K562 (cell line): ENCODE measurements at regions not wholly inside any gene's neighbourhood (a gene's known extent, or its start where the extent isn't known, plus 50 kb on each side); places are given as distances from the start of the nearest gene placed in this dataset.

Experiments
- ATAC-seq: fragments of 200-7000 bp; cut with Tn5 transposase; 3 replicates; pipeline ENCODE4 v1.9.1; 2020; ENCODE audit warnings: moderate library complexity
- BruUV-seq: library from RNA; stranded (reverse); fragments of 400-500 nt; replicated peaks from 2 replicates; lab custom pipeline; 2021; lab: Mats Ljungman, UMichigan
- CTCF ChIA-PET: fragments of 300-600 bp; formaldehyde crosslinking; extraction: SDS; loops from one replicate; lab custom pipeline; 2021; ENCODE audit warnings: low intra/inter-chr PET ratio; lab: Yijun Ruan, JAX
- POLR2A ChIA-PET: fragments of 300-600, 350-650 bp; sonication (Branson Sonifier 250); formaldehyde crosslinking; extraction: SDS; loops from one replicate; lab custom pipeline; 2021; ENCODE audit warnings: antibody characterized with exemption, inconsistent platforms; lab: Yijun Ruan, JAX
- DNase-seq, 4 experiments: peaks; one replicate each; pipeline versions ENCODE4 v3.0.0 to v3.0.0-alpha.2; 2011 to 2018; ENCODE audit warnings: low spot score in 3 of 4, mixed read lengths in 3 of 4; ENCODE audit errors: extremely low read depth in 1 of 4
- FAIRE-seq: peaks from 2 replicates; lab custom pipeline; 2011; peaks lifted over from hg19 to GRCh38; lab: Jason Lieb, UNC
- H2AFZ ChIP-seq: 2 replicates; pipeline ENCODE4 v1.6.0; 2011; ENCODE audit warnings: low read depth, low read length, control low read depth, inconsistent platforms
- H3K27ac ChIP-seq: fragments of 200-600 bp; 3 replicates; pipeline ENCODE4 v1.8.0; 2011; ENCODE audit warnings: low read depth, mild to moderate bottlenecking, control low read depth, inconsistent platforms, low read length, moderate library complexity, mixed read lengths; ENCODE audit errors: extremely low read depth
- H3K27me3 ChIP-seq, 2 experiments: fragments of 300-600 bp in 1 of 2; 2 replicates in 1 of 2; 3 replicates in 1 of 2; pipeline versions ENCODE4 v1.6.0 to v1.8.0; 2011; ENCODE audit warnings: inconsistent platforms in 2 of 2, low read length in 2 of 2, mild to moderate bottlenecking in 1 of 2, mixed read lengths in 1 of 2, moderate library complexity in 1 of 2; ENCODE audit not compliant: control insufficient read depth in 2 of 2, insufficient read depth in 2 of 2
- H3K36me3 ChIP-seq: fragments of 300-600 bp; 3 replicates; pipeline ENCODE4 v1.8.0; 2011; ENCODE audit warnings: mild to moderate bottlenecking, low read length, inconsistent platforms; ENCODE audit not compliant: control insufficient read depth, insufficient read depth
- H3K4me1 ChIP-seq, 2 experiments: fragments of 200-600 bp in 1 of 2; replicated peaks in 1 of 2; 2 replicates in 1 of 2; 3 replicates in 1 of 2; pipeline versions ENCODE4 v1.5.1 to v1.8.0; 2011; ENCODE audit warnings: inconsistent platforms in 2 of 2, low read length in 2 of 2, mild to moderate bottlenecking in 1 of 2, mixed read lengths in 1 of 2, moderate library complexity in 1 of 2; ENCODE audit not compliant: control insufficient read depth in 2 of 2, insufficient read depth in 2 of 2
- H3K4me2 ChIP-seq: 2 replicates; pipeline ENCODE4 v1.6.1; 2011; ENCODE audit warnings: low read length, control low read depth, inconsistent platforms, mixed read lengths; ENCODE audit not compliant: insufficient read depth
- H3K4me3 ChIP-seq: fragments of 200-600 bp; sonication (generic), shearing (Covaris generic); 2 replicates; pipeline ENCODE4 v1.5.1; 2016; ENCODE audit warnings: control low read depth, inconsistent platforms
- H3K79me2 ChIP-seq: fragments of 200-600 bp; 3 replicates; pipeline ENCODE4 v1.8.0; 2011; ENCODE audit warnings: low read length, inconsistent platforms; ENCODE audit not compliant: control insufficient read depth, insufficient read depth
- H3K9ac ChIP-seq, 2 experiments: 2 replicates each; pipeline versions ENCODE4 v1.6.0 to v1.6.1; 2011; ENCODE audit warnings: low read depth in 2 of 2, low read length in 2 of 2, control low read depth in 1 of 2, inconsistent platforms in 1 of 2, mild to moderate bottlenecking in 1 of 2, mixed read lengths in 1 of 2; ENCODE audit not compliant: insufficient read depth in 1 of 2
- H3K9me1 ChIP-seq: one replicate; pipeline ENCODE4 v1.6.0; 2011; ENCODE audit warnings: inconsistent platforms, mild to moderate bottlenecking, low read length, moderate library complexity; ENCODE audit not compliant: control insufficient read depth, insufficient read depth
- H3K9me3 ChIP-seq: replicated peaks from 2 replicates; pipeline ENCODE4 v1.5.1; 2011; ENCODE audit warnings: low read depth, low read length, inconsistent platforms; ENCODE audit not compliant: control insufficient read depth, insufficient read depth
- H4K20me1 ChIP-seq: replicated peaks from 2 replicates; pipeline ENCODE4 v1.6.1; 2011; ENCODE audit warnings: low read length, inconsistent platforms, mixed read lengths; ENCODE audit not compliant: control insufficient read depth, insufficient read depth
- AFF4 ChIP-seq: sonication (generic); formaldehyde crosslinking; IDR thresholded peaks from 2 replicates; pipeline ENCODE4 v1.8.0; 2023; ENCODE audit warnings: mild to moderate bottlenecking, missing genetic modification reagents
- ARHGAP35 ChIP-seq: fragments of 450-650 bp; IDR thresholded peaks from 2 replicates; pipeline ENCODE4 v1.6.1; 2018; ENCODE audit not compliant: partially characterized antibody
- BDP1 ChIP-seq: IDR thresholded peaks from 3 replicates; pipeline ENCODE4 v1.6.1; 2011; ENCODE audit not compliant: insufficient read length, insufficient read depth
- LCOR ChIP-seq: sonication (generic); formaldehyde crosslinking; IDR thresholded peaks from 2 replicates; pipeline ENCODE4 v1.8.0; 2022; ENCODE audit warnings: mild to moderate bottlenecking, missing genetic modification reagents
- MBD1 ChIP-seq: fragments of 250-450 bp; sonication (Bioruptor Pico); IDR thresholded peaks from 2 replicates; pipeline ENCODE4 v1.8.0; 2022; ENCODE audit warnings: inconsistent platforms
- POLR2G ChIP-seq: fragments of 200-400 bp; formaldehyde crosslinking; IDR thresholded peaks from 2 replicates; pipeline ENCODE4 v1.6.1; 2017; ENCODE audit warnings: low read depth, mild to moderate bottlenecking, antibody characterized with exemption, low read length, moderate library complexity
- PURB ChIP-seq: sonication (generic); formaldehyde crosslinking; IDR thresholded peaks from 2 replicates; pipeline ENCODE4 v1.9.0; 2021; ENCODE audit warnings: low read depth, mild to moderate bottlenecking, missing genetic modification reagents
- RBM14 ChIP-seq: fragments of 200-400 bp; formaldehyde crosslinking; IDR thresholded peaks from 2 replicates; pipeline ENCODE4 v1.6.1; 2018; ENCODE audit warnings: low read depth, mild to moderate bottlenecking, low read length, moderate library complexity, borderline replicate concordance; ENCODE audit not compliant: insufficient read depth
- ZBTB34 ChIP-seq: fragments of 250-450 bp; sonication (Bioruptor Pico); IDR thresholded peaks from 2 replicates; pipeline ENCODE4 v1.8.0; 2021; ENCODE audit warnings: mild to moderate bottlenecking, moderate library complexity
- ZNF444 ChIP-seq: fragments of 250-450 bp; sonication (Bioruptor Pico); IDR thresholded peaks from 2 replicates; pipeline ENCODE4 v1.4.0; 2020; ENCODE audit warnings: mild to moderate bottlenecking, moderate library complexity
- ZNF699 ChIP-seq: fragments of 250-450 bp; sonication (Bioruptor Pico); IDR thresholded peaks from 2 replicates; pipeline ENCODE4 v1.8.0; 2021; ENCODE audit warnings: mild to moderate bottlenecking, moderate library complexity; ENCODE audit not compliant: insufficient replicate concordance
- ZNF766 ChIP-seq: fragments of 200-800 bp; sonication (Bioruptor generic); conservative IDR thresholded peaks from 2 replicates; pipeline ENCODE4 v1.6.1; 2016; ENCODE audit warnings: missing genetic modification characterization, missing compliant biosample characterization
- WGBS: fragments of 100-300 bp; shearing (Covaris generic); methylation state at CpG from one replicate; pipeline ENCODE4 v1.1.6; 2016; ENCODE audit warnings: low coverage, mixed read lengths; ENCODE audit not compliant: insufficient coverage; ENCODE audit errors: missing lambda C conversion rate; 5-methylcytosine and 5-hydroxymethylcytosine counted together
- in situ Hi-C: fragments of 300-500 bp; cut with MboI; formaldehyde crosslinking; loops from 4 replicates; pipeline ENCODE4 v1.15.0; 2018; ENCODE audit warnings: inconsistent platforms, mixed read lengths
- intact Hi-C: fragments of 100-400 bp; cut with micrococcal nuclease; formaldehyde crosslinking; loops from 2 replicates; pipeline ENCODE4 v1.14.2; 2022

GRCh38 chr10:57996536-57996935 lies 271.2 kb downstream of the IPMK start:
- no peaks in the 10 kb centered on the region for H3K9me3 ChIP-seq
- in situ Hi-C loops (no loop called here), intact Hi-C loops (no loop called here)
- H3K4me2 ChIP-seq, result no peak overlapping the region
- H3K9me1 ChIP-seq, result no peaks in the 10 kb centered on the region
- no TSS peak for BruUV-seq
- H3K27me3 ChIP-seq, result no peaks in the 10 kb centered on the region
- POLR2A ChIA-PET, result no interaction called here
- H3K27ac ChIP-seq, result no peak overlapping the region
- no peak overlapping the region for H3K4me3 ChIP-seq
- 3% methylated on average over 2 of the region's 2 CpGs for WGBS
- H3K79me2 ChIP-seq, result no peaks in the 10 kb centered on the region
- no peaks in the 10 kb centered on the region for H4K20me1 ChIP-seq
- no peaks in the 10 kb centered on the region for H3K4me1 ChIP-seq
- H3K9ac ChIP-seq, result no peak overlapping the region
- no peak for FAIRE-seq
- no peak overlapping the region for H2AFZ ChIP-seq
- H3K36me3 ChIP-seq, result no peaks in the 10 kb centered on the region
- no peak for ATAC-seq
- no peak for DNase-seq
- CTCF ChIA-PET, result no interaction called here
- TF ChIP-seq MBD1 (CRISPR knock-in tag), result no peak
- no peak for TF ChIP-seq PURB (CRISPR knock-in tag)
- TF ChIP-seq BDP1, result no peak
- no peak for TF ChIP-seq POLR2G
- TF ChIP-seq ZBTB34 (CRISPR knock-in tag), result no peak
- TF ChIP-seq RBM14, result no peak
- TF ChIP-seq LCOR (CRISPR knock-in tag), result no peak
- no peak for TF ChIP-seq ZNF699
- TF ChIP-seq AFF4 (CRISPR knock-in tag), result no peak
- TF ChIP-seq ARHGAP35, result no peak
- TF ChIP-seq ZNF444 (CRISPR knock-in tag), result no peak
- TF ChIP-seq ZNF766 (CRISPR knock-in tag), result no peak
